ENCODE measurements at regions not wholly inside any gene's neighbourhood (a gene's known extent, or its start where the extent isn't known, plus 50 kb on each side); places are given as distances from the start of the nearest gene placed in this dataset.

GRCh38 chr10:36256166-36256565, 614.1 kb upstream of the FZD8 start:
- TF ChIP-seq CTCF (IDR thresholded peaks at IDR 0.05 in 2 of 3, conservative IDR thresholded peaks at IDR 0.05 in 1 of 3; ENCODE audit: borderline replicate concordance in 1 of 3, insufficient read depth in 1 of 3, low read depth in 2 of 3, low read length in 2 of 3) (no peak), REST (IDR thresholded peaks at IDR 0.05; ENCODE audit: low read depth) (no peak), CEBPB (IDR thresholded peaks at IDR 0.05; ENCODE audit: low read depth) (no peak), SIN3A (IDR thresholded peaks at IDR 0.05; ENCODE audit: low read depth) (no peak)
